CMK (cell line): ENCODE measurements at regions not wholly inside any gene's neighbourhood (a gene's known extent, or its start where the extent isn't known, plus 50 kb on each side); places are given as distances from the start of the nearest gene placed in this dataset.
"Not testable (repeated sequence)": the region's sequence is repeated elsewhere in the genome, so short reads cannot be mapped to it uniquely, and the experiment has no call there.

Experiments
- DNase-seq: peaks from one replicate; pipeline ENCODE4 v3.0.0-alpha.2; 2010; ENCODE audit warnings: low read depth

- DNase-seq, result no peak
Observed at GRCh38 chrX:848386-848785, 217.8 kb downstream of the SHOX start.

- DNase-seq, result no peak
Observed at GRCh38 chrX:843306-843705, 212.7 kb downstream of the SHOX start.

GRCh38 chrX:840556-840955, 210.0 kb downstream of the SHOX start:
- DNase-seq, result no peak

- not testable (repeated sequence) for DNase-seq
Observed at GRCh38 chrX:838666-839065, 208.1 kb downstream of the SHOX start.

GRCh38 chrX:835857-836256, 205.3 kb downstream of the SHOX start:
- not testable (repeated sequence) for DNase-seq

GRCh38 chrX:830532-830931, 199.9 kb downstream of the SHOX start:
- DNase-seq, result no peak

GRCh38 chrX:829145-829544, 198.6 kb downstream of the SHOX start:
- no peak for DNase-seq

GRCh38 chrX:828411-828959, 197.9 kb downstream of the SHOX start:
- no peak for DNase-seq

GRCh38 chrX:826448-826847, 195.9 kb downstream of the SHOX start:
- no peak for DNase-seq

- no peak for DNase-seq
Observed at GRCh38 chrX:825991-826390, 195.4 kb downstream of the SHOX start.

GRCh38 chrX:823073-823472, 192.5 kb downstream of the SHOX start:
- not testable (repeated sequence) for DNase-seq

- DNase-seq, result no peak
Observed at GRCh38 chrX:821327-822107, 190.9 kb downstream of the SHOX start.

- DNase-seq, result no peak
Observed at GRCh38 chrX:819684-820083, 189.1 kb downstream of the SHOX start.

- DNase-seq, result no peak
Observed at GRCh38 chrX:817759-818300, 187.2 kb downstream of the SHOX start.

- DNase-seq, result not testable (repeated sequence)
Observed at GRCh38 chrX:817147-817546, 186.6 kb downstream of the SHOX start.

- no peak for DNase-seq
Observed at GRCh38 chrX:816411-816810, 185.8 kb downstream of the SHOX start.

GRCh38 chrX:810186-810585, 179.6 kb downstream of the SHOX start:
- no peak for DNase-seq

- DNase-seq, result no peak
Observed at GRCh38 chrX:809081-809480, 178.5 kb downstream of the SHOX start.

- DNase-seq, result no peak
Observed at GRCh38 chrX:806586-806985, 176.0 kb downstream of the SHOX start.

- DNase-seq, result no peak
Observed at GRCh38 chrX:805988-806387, 175.4 kb downstream of the SHOX start.

- DNase-seq, result no peak
Observed at GRCh38 chrX:805103-805670, 174.6 kb downstream of the SHOX start.

GRCh38 chrX:802846-803245, 172.3 kb downstream of the SHOX start:
- DNase-seq, result no peak

- no peak for DNase-seq
Observed at GRCh38 chrX:799808-800207, 169.2 kb downstream of the SHOX start.
